Right atrium auricular region (tissue), 2 donors: ENCODE measurements at regions not wholly inside any gene's neighbourhood (a gene's known extent, or its start where the extent isn't known, plus 50 kb on each side); places are given as distances from the start of the nearest gene placed in this dataset.

Source experiments
- DNase-seq: peaks from one replicate; pipeline ENCODE4 v3.0.0-alpha.2; 2019; ENCODE audit warnings: low spot score
- H3K27ac ChIP-seq, 2 donors: fragments of 200-600 bp; sonication (generic); 1 replicate in 1 of 2; 2 replicates in 1 of 2; pipeline ENCODE4 v1.5.1; 2016 to 2019
- H3K27me3 ChIP-seq, 2 donors: fragments of 200-600 bp; sonication (generic); one replicate each; pipeline versions ENCODE4 v1.5.1 to v1.6.0; 2017 to 2019
- H3K36me3 ChIP-seq: fragments of 200-600 bp; sonication (generic); one replicate; pipeline ENCODE4 v1.5.1; 2016
- H3K4me1 ChIP-seq, 2 donors: fragments of 200-600 bp; sonication (generic); one replicate each; pipeline versions ENCODE4 v1.5.1 to v1.6.0; 2017 to 2019
- H3K4me3 ChIP-seq, 2 donors: fragments of 200-600 bp; sonication (generic); 1 replicate in 1 of 2; 2 replicates in 1 of 2; pipeline ENCODE4 v1.5.1; 2017 to 2019; ENCODE audit warnings: mild to moderate bottlenecking in 1 of 2, moderate library complexity in 1 of 2
- H3K9me3 ChIP-seq, 2 donors: fragments of 200-600 bp; sonication (generic); one replicate each; pipeline ENCODE4 v1.5.1; 2019
- CTCF ChIP-seq, 2 donors: fragments of 200-600 bp; sonication (generic); IDR thresholded peaks; one replicate each; pipeline ENCODE4 v1.5.1; 2019; ENCODE audit warnings: antibody characterized with exemption in 2 of 2

- no peaks in the 10 kb centered on the region for H3K36me3 ChIP-seq
- no peak for TF ChIP-seq CTCF (IDR thresholded peaks at IDR 0.05)
- no peak for DNase-seq
- H3K9me3 ChIP-seq = no peaks in the 10 kb centered on the region
- H3K27me3 ChIP-seq = no peaks in the 10 kb centered on the region
- H3K27ac ChIP-seq = no peak overlapping the region
- H3K4me1 ChIP-seq = no peaks in the 10 kb centered on the region
- no peak overlapping the region for H3K4me3 ChIP-seq
Measured at GRCh38 chr12:87922736-87923135, 106.5 kb downstream of the C12orf50 start.

GRCh38 chr12:87921621-87922020, 107.6 kb downstream of the C12orf50 start:
- Histone ChIP-seq H3K9me3 (no peaks in the 10 kb centered on the region), H3K4me3 (no peak overlapping the region), H3K27ac (no peak overlapping the region), H3K27me3 (no peaks in the 10 kb centered on the region), H3K36me3 (no peaks in the 10 kb centered on the region), H3K4me1 (no peaks in the 10 kb centered on the region)
- no peak for TF ChIP-seq CTCF (IDR thresholded peaks at IDR 0.05)
- DNase-seq = no peak

- Histone ChIP-seq H3K27ac (no peak overlapping the region), H3K27me3 (no peaks in the 10 kb centered on the region), H3K36me3 (no peaks in the 10 kb centered on the region), H3K4me3 (no peak overlapping the region), H3K4me1 (no peaks in the 10 kb centered on the region), H3K9me3 (no peaks in the 10 kb centered on the region)
- TF ChIP-seq CTCF (IDR thresholded peaks at IDR 0.05) = no peak
- DNase-seq = no peak
Measured at GRCh38 chr12:87920139-87920538, 109.1 kb downstream of the C12orf50 start.

GRCh38 chr12:87901457-87901856, 127.7 kb downstream of the C12orf50 start:
- H3K9me3 ChIP-seq = no peaks in the 10 kb centered on the region
- DNase-seq = no peak
- TF ChIP-seq CTCF (IDR thresholded peaks at IDR 0.05) = no peak
- H3K4me1 ChIP-seq = no peaks in the 10 kb centered on the region
- no peak overlapping the region for H3K4me3 ChIP-seq
- H3K27ac ChIP-seq = no peak overlapping the region
- no peaks in the 10 kb centered on the region for H3K27me3 ChIP-seq
- H3K36me3 ChIP-seq = no peaks in the 10 kb centered on the region

GRCh38 chr12:87897662-87898061, 131.5 kb downstream of the C12orf50 start:
- H3K4me1 ChIP-seq = no peaks in the 10 kb centered on the region
- no peak overlapping the region for H3K4me3 ChIP-seq
- no peaks in the 10 kb centered on the region for H3K36me3 ChIP-seq
- H3K27ac ChIP-seq = no peak overlapping the region
- no peak for TF ChIP-seq CTCF (IDR thresholded peaks at IDR 0.05)
- no peak for DNase-seq
- no peaks in the 10 kb centered on the region for H3K9me3 ChIP-seq
- H3K27me3 ChIP-seq = no peaks in the 10 kb centered on the region

- no peaks in the 10 kb centered on the region for H3K27me3 ChIP-seq
- no peaks in the 10 kb centered on the region for H3K9me3 ChIP-seq
- no peaks in the 10 kb centered on the region for H3K36me3 ChIP-seq
- no peak for TF ChIP-seq CTCF (IDR thresholded peaks at IDR 0.05)
- no peaks in the 10 kb centered on the region for H3K4me1 ChIP-seq
- no peak overlapping the region for H3K27ac ChIP-seq
- DNase-seq = no peak
- H3K4me3 ChIP-seq = no peak overlapping the region
Measured at GRCh38 chr12:87883806-87884205, 145.4 kb downstream of the C12orf50 start.
